ENCODE measurements at regions not wholly inside any gene's neighbourhood (a gene's known extent, or its start where the extent isn't known, plus 50 kb on each side); places are given as distances from the start of the nearest gene placed in this dataset.
"Not testable (repeated sequence)": the region's sequence is repeated elsewhere in the genome, so short reads cannot be mapped to it uniquely, and the experiment has no call there.

DNA sequence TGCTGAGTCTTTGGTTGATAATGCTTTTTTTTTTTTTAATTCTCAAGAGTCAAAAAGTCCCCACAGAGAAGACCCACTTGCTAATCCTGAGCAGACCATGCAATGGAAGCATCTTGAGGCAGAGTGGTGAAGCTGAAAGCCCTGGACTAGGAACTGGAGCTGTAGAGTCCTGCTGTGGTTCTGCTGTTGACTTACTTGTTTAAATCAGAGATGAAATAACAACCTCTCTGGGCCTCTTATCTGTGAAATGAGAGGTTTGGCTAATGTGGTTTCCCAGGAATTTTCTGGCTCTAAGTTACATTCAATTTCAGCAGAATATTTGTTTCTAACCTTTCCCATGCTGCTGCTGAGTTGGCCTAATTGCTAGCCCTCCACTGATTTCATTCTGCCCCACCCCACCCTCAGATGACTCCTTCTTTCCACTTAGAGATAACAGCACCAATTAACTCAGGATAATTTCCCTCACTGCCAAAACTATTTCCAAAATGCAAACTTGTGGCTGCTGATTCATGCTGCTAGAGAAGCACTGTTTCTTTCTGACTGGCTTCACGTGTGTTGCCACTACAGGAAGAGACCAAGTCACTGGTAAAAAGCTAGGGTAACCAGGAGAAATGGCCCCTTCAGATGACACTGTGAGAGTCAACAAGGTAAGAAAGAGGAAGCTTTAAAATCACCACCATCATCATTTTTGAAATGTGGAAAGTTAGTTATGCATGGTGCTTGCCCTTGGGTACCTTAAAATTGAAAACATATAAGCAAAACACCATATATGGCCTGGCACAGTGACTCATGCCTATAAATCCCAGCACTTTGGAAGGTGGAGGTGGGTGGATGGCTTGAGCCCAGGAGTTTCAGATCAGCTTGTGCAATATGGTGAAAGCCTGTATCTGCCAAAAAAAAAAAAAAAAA, 326.4 kb downstream of the DCHS2 start:
- DNase-seq = no peak

- no peak for DNase-seq
These were observed 330.9 kb downstream of the DCHS2 start for GRCh38 chr4:154160519-154161301.

- no peak for DNase-seq
These were observed 333.0 kb downstream of the DCHS2 start for GRCh38 chr4:154158361-154159155.

DNA sequence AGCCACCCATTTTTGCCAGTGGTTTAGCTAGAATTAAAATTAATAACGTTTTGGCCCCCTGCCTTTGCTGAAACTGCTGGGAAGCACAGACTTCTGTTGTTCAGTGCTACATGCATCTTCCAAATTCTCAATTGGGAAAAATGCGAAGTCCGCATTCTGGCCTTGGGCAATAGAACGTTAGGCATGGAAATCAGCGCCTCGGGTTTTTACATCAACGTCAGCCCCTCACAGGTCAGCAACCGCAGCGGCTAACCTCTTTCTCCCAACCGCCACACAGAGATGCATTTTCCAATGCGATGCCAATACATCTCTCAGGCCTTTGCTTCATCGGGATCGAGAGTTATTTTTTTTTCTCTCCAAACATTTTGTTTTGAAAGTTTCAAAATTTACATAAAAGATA, 339.1 kb downstream of the DCHS2 start:
- DNase-seq = no peak

DNA sequence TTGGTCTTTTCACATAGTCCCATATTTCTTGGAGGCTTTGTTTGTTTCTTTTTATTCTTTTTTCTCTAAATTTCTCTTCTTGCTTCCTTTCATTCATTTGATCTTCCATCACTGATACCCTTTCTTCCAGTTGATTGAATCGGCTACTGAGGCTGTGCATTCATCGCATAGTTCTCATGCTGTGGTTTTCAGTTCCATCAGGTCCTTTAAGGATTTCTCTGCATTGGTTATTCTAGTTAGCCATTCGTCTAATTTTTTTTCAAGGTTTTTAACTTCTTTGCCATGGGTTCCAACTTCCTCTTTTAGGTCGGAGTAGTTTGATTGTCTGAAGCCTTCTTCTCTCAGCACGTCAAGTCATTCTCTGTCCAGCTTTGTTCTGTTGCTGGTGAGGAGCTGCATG, 342.4 kb downstream of the DCHS2 start:
- not testable (repeated sequence) for DNase-seq

DNA sequence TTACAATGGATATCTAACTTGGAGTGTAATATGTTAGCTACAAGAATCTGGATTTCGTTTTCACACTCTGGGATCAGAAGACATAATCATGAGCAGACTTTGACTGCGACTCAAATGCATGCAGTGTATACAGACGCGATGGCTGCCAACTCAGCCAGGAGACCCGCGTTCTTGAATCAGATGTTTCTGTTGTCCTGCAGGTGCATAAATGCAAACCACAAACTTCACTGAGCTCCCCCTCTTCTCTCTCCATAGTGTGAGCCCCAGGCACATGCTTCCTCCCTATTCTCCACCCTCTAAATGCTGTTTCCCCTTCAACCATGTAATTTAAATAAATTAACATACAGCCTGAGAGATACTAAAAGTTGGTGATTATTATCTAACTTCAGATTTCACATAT, 347.9 kb downstream of the DCHS2 start:
- no peak for DNase-seq

- DNase-seq = no peak
These were observed 348.9 kb downstream of the DCHS2 start for GRCh38 chr4:154142664-154143063.

DNA sequence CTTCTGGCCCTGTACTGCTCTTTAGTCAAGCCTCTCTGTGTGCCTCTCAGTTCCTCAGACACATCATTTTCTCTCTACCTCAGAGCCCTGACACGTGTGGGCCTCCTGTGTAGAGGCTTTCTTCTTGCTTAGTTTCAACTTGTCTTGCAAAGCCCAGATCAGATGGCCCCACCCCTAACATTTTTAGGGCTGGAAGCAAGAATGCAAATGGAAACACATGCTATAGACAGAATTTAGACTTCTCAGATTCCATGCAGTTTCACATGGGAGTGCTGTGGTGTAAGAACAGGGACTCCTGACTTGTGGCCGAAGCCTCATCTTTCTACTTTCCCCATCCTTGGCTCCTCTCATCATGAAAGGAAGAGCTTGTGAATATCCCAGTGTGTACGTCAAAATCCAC, 350.7 kb downstream of the DCHS2 start:
- no peak for DNase-seq

DNA sequence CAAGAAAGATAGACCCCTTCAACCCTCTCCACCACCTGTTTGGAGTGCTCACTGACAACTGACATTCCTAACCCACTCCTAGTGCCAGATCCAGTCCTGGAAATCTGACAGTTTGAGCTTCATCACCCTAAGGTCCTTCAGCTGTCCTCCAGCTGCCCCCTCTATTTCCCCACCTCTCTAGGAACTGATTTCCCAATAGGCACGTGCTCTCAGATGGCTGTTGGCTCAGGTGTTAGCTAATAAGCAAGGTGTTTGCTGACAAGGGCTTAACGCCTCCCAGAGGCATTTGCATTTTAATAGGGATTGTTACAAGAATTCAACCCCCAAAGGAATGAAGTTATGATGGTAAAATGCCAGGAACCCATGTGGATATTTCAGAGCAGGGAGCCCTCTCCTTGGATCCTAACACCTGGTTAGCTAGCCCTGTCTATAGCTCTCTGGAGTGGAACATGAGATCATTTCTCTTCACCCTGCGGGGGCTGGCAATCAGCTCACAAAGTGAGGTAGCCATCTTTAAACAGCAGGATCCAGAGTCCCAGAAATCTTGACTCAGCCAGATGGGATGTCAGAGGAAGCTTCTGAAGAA, 348.5 kb upstream of the SFRP2 start:
- no peak for DNase-seq

DNA sequence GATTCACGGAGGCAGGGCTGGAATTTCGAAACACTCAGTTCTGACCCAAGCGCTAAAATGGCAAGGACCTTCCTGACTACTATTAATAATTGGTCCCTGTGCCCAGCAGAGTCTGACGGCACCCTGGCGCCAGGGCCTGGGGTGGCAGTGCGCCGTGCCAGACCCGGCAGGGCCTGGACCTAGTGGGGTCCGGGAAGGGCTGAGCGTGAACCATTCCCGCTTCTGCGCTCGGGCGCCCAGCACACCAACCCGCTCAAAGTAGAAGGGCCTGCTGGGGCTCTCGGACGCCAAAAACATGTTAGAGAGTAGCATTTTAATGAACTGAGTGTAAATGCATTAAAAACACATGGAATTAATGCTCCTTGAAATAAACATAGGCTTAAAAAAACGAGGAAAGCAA, 346.7 kb upstream of the SFRP2 start:
- DNase-seq = no peak

GRCh38 chr4:154132406-154132805, 343.5 kb upstream of the SFRP2 start:
- DNase-seq = no peak

DNA sequence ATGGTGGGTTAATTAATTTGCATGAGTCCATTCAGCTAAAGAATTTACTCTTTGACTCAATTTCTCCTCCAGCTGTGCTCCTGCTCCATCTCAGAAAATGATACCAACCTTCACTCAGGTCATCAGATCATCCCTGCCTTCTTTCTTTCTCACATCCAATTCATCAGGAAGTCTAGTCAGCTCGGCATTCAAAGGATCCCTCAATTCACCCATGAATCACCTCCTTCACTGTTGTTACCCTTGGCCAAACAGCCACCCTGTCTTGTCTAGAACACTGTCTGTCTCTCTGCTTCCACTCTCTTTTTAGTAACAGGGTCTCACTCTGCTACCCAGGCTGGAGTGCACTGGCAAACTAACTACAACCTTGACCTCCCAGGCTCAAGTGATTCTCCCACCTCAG, 337.4 kb upstream of the SFRP2 start:
- DNase-seq = no peak

GRCh38 chr4:154125340-154125739, 336.5 kb upstream of the SFRP2 start:
- no peak for DNase-seq

DNA sequence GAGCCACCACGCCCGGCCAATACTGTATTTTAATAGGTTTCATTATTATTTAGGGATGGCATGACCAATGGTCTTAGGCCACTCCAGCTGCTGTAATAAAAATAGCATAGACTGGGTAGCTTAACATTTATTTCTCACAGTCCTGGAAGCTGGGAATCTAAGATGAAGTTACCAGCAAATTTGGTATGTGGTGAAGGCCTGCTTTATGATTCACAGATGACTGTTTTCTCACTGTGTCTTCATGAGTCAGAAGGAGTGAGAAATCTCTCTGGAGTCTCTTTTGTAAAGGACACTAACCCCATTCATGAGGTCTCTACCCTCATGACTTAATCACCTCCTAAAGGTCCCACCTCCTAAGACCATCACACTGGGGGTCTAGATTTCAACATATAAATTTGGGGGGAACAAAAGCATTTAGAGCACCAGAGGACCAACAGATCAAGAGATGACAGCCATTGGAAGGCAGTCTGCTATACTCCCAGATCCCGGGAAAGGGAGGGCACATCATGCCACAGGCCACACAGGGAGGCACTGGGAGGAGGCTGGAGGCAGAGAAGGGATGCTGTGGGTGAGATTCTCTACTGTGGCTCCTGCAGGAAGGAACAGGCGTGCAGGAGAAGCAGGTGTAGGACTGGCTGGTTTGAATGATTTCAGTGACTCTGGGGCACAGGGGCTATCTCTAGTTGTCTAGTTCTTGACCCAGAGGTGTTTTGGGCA, 335.8 kb upstream of the SFRP2 start:
- DNase-seq = no peak

DNA sequence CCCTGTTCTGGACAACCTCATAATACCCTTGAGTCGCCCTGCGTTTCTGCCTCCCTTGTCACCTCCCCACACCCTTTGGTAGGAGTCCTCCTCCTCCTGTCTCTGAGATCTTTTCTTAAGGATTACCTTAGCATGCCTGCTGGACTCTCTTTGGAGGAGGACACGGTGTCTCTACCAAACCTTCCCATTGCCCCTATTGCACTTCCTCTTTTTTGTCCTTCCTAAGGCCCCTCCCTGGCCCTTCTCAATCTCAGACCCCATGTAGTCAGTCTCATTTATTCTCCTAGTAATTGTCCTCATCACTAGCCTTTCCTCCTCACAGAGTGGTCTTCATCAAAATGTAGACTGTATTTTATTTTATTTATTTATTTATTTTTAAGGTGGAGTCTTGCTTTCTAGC, 335.0 kb upstream of the SFRP2 start:
- no peak for DNase-seq

GRCh38 chr4:154120690-154121345, 331.9 kb upstream of the SFRP2 start:
- no peak for DNase-seq

GRCh38 chr4:154120006-154120676, 331.3 kb upstream of the SFRP2 start:
- DNase-seq = no peak

DNA sequence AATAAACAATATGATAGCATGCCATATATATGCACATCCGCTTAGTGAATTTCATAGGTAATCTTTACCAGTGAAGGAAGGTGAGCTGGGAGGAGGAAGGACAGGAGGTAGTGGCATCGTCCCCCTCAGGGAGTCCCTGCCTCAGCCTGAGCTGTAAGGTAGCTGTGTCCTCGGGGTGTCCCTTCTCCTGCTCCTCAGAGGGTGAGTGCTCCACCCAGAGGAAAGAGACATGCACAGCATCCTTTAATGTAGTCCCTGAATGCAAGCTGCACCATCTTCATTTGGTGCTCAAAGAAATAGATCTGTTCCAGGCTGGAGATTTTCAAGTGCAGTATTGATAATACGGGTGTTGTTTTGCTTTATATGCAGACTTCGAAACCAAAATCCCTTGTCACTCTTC, 330.4 kb upstream of the SFRP2 start:
- no peak for DNase-seq

GRCh38 chr4:154117726-154118125, 328.8 kb upstream of the SFRP2 start:
- not testable (repeated sequence) for DNase-seq

GRCh38 chr4:154107337-154107736, 318.5 kb upstream of the SFRP2 start:
- DNase-seq = no peak

- DNase-seq = no peak
These were observed 299.9 kb upstream of the SFRP2 start for GRCh38 chr4:154088741-154089140.
